GM19372 (cell line): ENCODE measurements at regions not wholly inside any gene's neighbourhood (a gene's known extent, or its start where the extent isn't known, plus 50 kb on each side); places are given as distances from the start of the nearest gene placed in this dataset.
"Not testable (repeated sequence)": the region's sequence is repeated elsewhere in the genome, so short reads cannot be mapped to it uniquely, and the experiment has no call there.

Experiments
- ATAC-seq: cut with Tn5 transposase; IDR thresholded peaks from one replicate; pipeline ENCODE4 v1.9.1; 2021; ENCODE audit warnings: mild to moderate bottlenecking, low read depth, moderate library complexity; ENCODE audit not compliant: unreplicated experiment

GRCh38 chr5:120137582-120137981 is 326.5 kb upstream of the PRR16 start:
- no peak for ATAC-seq

GRCh38 chr5:120139039-120139438 is 325.1 kb upstream of the PRR16 start:
- no peak for ATAC-seq

- ATAC-seq = no peak
These were observed 323.6 kb upstream of the PRR16 start for GRCh38 chr5:120140501-120140900.

GRCh38 chr5:120141076-120141475 is 323.0 kb upstream of the PRR16 start:
- ATAC-seq = no peak

GRCh38 chr5:120146787-120147186 is 317.3 kb upstream of the PRR16 start:
- ATAC-seq = no peak

- ATAC-seq = not testable (repeated sequence)
These were observed 316.2 kb upstream of the PRR16 start for GRCh38 chr5:120147911-120148310.

GRCh38 chr5:120150770-120151169 is 313.3 kb upstream of the PRR16 start:
- no peak for ATAC-seq

- no peak for ATAC-seq
These were observed 312.9 kb upstream of the PRR16 start for GRCh38 chr5:120151181-120151580.

- ATAC-seq = no peak
These were observed 312.3 kb upstream of the PRR16 start for GRCh38 chr5:120151825-120152224.

GRCh38 chr5:120152472-120152871 is 311.6 kb upstream of the PRR16 start:
- no peak for ATAC-seq

- no peak for ATAC-seq
These were observed 311.2 kb upstream of the PRR16 start for GRCh38 chr5:120152931-120153330.

GRCh38 chr5:120153551-120153950 is 310.5 kb upstream of the PRR16 start:
- ATAC-seq = no peak

GRCh38 chr5:120155873-120156272 is 308.2 kb upstream of the PRR16 start:
- no peak for ATAC-seq

- ATAC-seq = no peak
These were observed 305.9 kb upstream of the PRR16 start for GRCh38 chr5:120158211-120158610.

- ATAC-seq = no peak
These were observed 304.9 kb upstream of the PRR16 start for GRCh38 chr5:120159155-120159554.

GRCh38 chr5:120160124-120160895 is 303.8 kb upstream of the PRR16 start:
- ATAC-seq = no peak

- ATAC-seq = no peak
These were observed 301.8 kb upstream of the PRR16 start for GRCh38 chr5:120162321-120162720.

GRCh38 chr5:120164037-120164436 is 300.1 kb upstream of the PRR16 start:
- no peak for ATAC-seq

GRCh38 chr5:120164986-120165385 is 299.1 kb upstream of the PRR16 start:
- ATAC-seq = no peak

- no peak for ATAC-seq
These were observed 291.0 kb upstream of the PRR16 start for GRCh38 chr5:120173125-120173524.

GRCh38 chr5:120174089-120174488 is 290.0 kb upstream of the PRR16 start:
- ATAC-seq = no peak

GRCh38 chr5:120181238-120181637 is 282.9 kb upstream of the PRR16 start:
- ATAC-seq = not testable (repeated sequence)

- not testable (repeated sequence) for ATAC-seq
These were observed 269.4 kb upstream of the PRR16 start for GRCh38 chr5:120194650-120195049.
